GM23338 (cell line): ENCODE measurements at regions not wholly inside any gene's neighbourhood (a gene's known extent, or its start where the extent isn't known, plus 50 kb on each side); places are given as distances from the start of the nearest gene placed in this dataset.

ENCODE experiments used
- ATAC-seq: fragments of 200-7000 bp; cut with Tn5 transposase; 3 replicates; pipeline ENCODE4 v1.9.1; 2020
- DNase-seq: peaks from one replicate; pipeline ENCODE4 v3.0.0-alpha.2; 2015; ENCODE audit warnings: low spot score
- H2AFZ ChIP-seq: fragments of 200-600 bp; sonication (generic); 2 replicates; pipeline ENCODE4 v1.8.0; 2016; ENCODE audit warnings: antibody characterized with exemption, mild to moderate bottlenecking, moderate library complexity
- H3F3A ChIP-seq: fragments of 200-600 bp; sonication (generic); replicated peaks from 2 replicates; pipeline ENCODE4 v1.8.0; 2017; ENCODE audit warnings: antibody characterized with exemption, mixed run types, low read depth
- H3K27ac ChIP-seq: fragments of 200-600 bp; sonication (generic); 2 replicates; pipeline ENCODE4 v1.6.1; 2016; ENCODE audit warnings: low read depth
- H3K27me3 ChIP-seq: fragments of 200-600 bp; sonication (generic); 2 replicates; pipeline ENCODE4 v1.8.0; 2016; ENCODE audit warnings: mild to moderate bottlenecking, mixed run types, moderate library complexity; ENCODE audit not compliant: insufficient read depth
- H3K36me3 ChIP-seq: fragments of 200-600 bp; sonication (generic); 2 replicates; pipeline ENCODE4 v1.8.0; 2016; ENCODE audit warnings: mild to moderate bottlenecking; ENCODE audit not compliant: insufficient read depth
- H3K4me1 ChIP-seq: fragments of 200-600 bp; sonication (generic); 2 replicates; pipeline ENCODE4 v1.8.0; 2016; ENCODE audit warnings: mild to moderate bottlenecking, moderate library complexity; ENCODE audit not compliant: insufficient read depth
- H3K4me2 ChIP-seq: fragments of 200-600 bp; sonication (generic); 2 replicates; pipeline ENCODE4 v1.7.1; 2017; ENCODE audit warnings: mixed run types
- H3K4me3 ChIP-seq: fragments of 200-600 bp; sonication (generic); 2 replicates; pipeline ENCODE4 v1.6.1; 2016; ENCODE audit warnings: mixed run types
- H3K79me2 ChIP-seq: fragments of 200-600 bp; sonication (generic); replicated peaks from 2 replicates; pipeline ENCODE4 v1.8.0; 2017; ENCODE audit warnings: mild to moderate bottlenecking; ENCODE audit not compliant: insufficient read depth
- H3K9me2 ChIP-seq: fragments of 200-600 bp; sonication (generic); 2 replicates; pipeline ENCODE4 v1.8.0; 2017; ENCODE audit not compliant: insufficient read depth
- H4K20me1 ChIP-seq: fragments of 200-600 bp; sonication (generic); replicated peaks from 2 replicates; pipeline ENCODE4 v1.8.0; 2017; ENCODE audit warnings: mild to moderate bottlenecking; ENCODE audit not compliant: insufficient read depth
- H3K27ac Mint-ChIP-seq: 2 replicates; pipeline ENCODE4 v1.8.0; 2020; ENCODE audit warnings: inconsistent platforms, mild to moderate bottlenecking, moderate library complexity, mixed read lengths
- H3K27me3 Mint-ChIP-seq: 3 replicates; pipeline ENCODE4 v1.8.0; 2022; ENCODE audit warnings: low read depth, mild to moderate bottlenecking, moderate library complexity, mixed read lengths, inconsistent platforms; ENCODE audit not compliant: insufficient read depth, poor library complexity
- H3K36me3 Mint-ChIP-seq: 3 replicates; pipeline ENCODE4 v1.8.0; 2021; ENCODE audit warnings: low read depth, mild to moderate bottlenecking, inconsistent platforms, moderate library complexity, mixed read lengths
- H3K4me1 Mint-ChIP-seq: 3 replicates; pipeline ENCODE4 v1.8.0; 2020; ENCODE audit warnings: mild to moderate bottlenecking, inconsistent platforms, mixed read lengths
- H3K4me3 Mint-ChIP-seq: 3 replicates; pipeline ENCODE4 v1.8.0; 2021; ENCODE audit warnings: moderate library complexity, mild to moderate bottlenecking, inconsistent platforms, mixed read lengths
- H3K9me3 Mint-ChIP-seq: 3 replicates; pipeline ENCODE4 v1.8.0; 2020; ENCODE audit warnings: moderate library complexity, mild to moderate bottlenecking, inconsistent platforms, mixed read lengths
- CREB1 ChIP-seq: fragments of 250-450 bp; sonication (Bioruptor Pico); IDR thresholded peaks from 2 replicates; pipeline ENCODE4 v1.5.0; 2020; ENCODE audit warnings: low read depth, mild to moderate bottlenecking, moderate library complexity
- EZH2 ChIP-seq: fragments of 200-600 bp; sonication (generic); IDR thresholded peaks from one replicate; pipeline ENCODE4 v1.8.0; 2017; ENCODE audit warnings: antibody characterized with exemption, mild to moderate bottlenecking, low read depth; ENCODE audit not compliant: unreplicated experiment
- EZH2phosphoT487 ChIP-seq: fragments of 200-600 bp; sonication (generic); IDR thresholded peaks from one replicate; pipeline ENCODE4 v1.8.1; 2018; ENCODE audit warnings: antibody characterized with exemption; ENCODE audit not compliant: unreplicated experiment
- JUNB ChIP-seq: IDR thresholded peaks from one replicate; pipeline ENCODE4 v1.6.1; 2016; ENCODE audit warnings: antibody characterized with exemption; ENCODE audit not compliant: unreplicated experiment
- NANOG ChIP-seq: IDR thresholded peaks from 2 replicates; pipeline ENCODE4 v1.6.1; 2016; ENCODE audit warnings: antibody characterized with exemption, borderline replicate concordance
- ZNF114 ChIP-seq: fragments of 250-450 bp; sonication (Bioruptor Pico); IDR thresholded peaks from 2 replicates; pipeline ENCODE4 v1.5.0; 2020; ENCODE audit warnings: mild to moderate bottlenecking, moderate library complexity
- ZNF331 ChIP-seq: fragments of 250-450 bp; sonication (Bioruptor Pico); IDR thresholded peaks from 2 replicates; pipeline ENCODE4 v1.5.0; 2020; ENCODE audit warnings: low read depth, mild to moderate bottlenecking, moderate library complexity
- TF ChIP-seq, protein P1 (sequence below): IDR thresholded peaks from one replicate; pipeline ENCODE4 v1.6.1; 2018; ENCODE audit warnings: antibody characterized with exemption; ENCODE audit not compliant: unreplicated experiment
- TF ChIP-seq, protein P2 (sequence below), 2 experiments: fragments of 200-600 bp in 1 of 2; sonication (generic) in 1 of 2; conservative IDR thresholded peaks; 2 replicates each; pipeline versions ENCODE4 v1.5.1 to v1.6.1; 2016 to 2017; ENCODE audit warnings: antibody characterized with exemption in 2 of 2, low read depth in 2 of 2, mild to moderate bottlenecking in 2 of 2, moderate library complexity in 1 of 2
- TF ChIP-seq, protein P3 (sequence below): IDR thresholded peaks from 2 replicates; pipeline ENCODE4 v1.6.1; 2016; ENCODE audit warnings: antibody characterized with exemption

DNA sequence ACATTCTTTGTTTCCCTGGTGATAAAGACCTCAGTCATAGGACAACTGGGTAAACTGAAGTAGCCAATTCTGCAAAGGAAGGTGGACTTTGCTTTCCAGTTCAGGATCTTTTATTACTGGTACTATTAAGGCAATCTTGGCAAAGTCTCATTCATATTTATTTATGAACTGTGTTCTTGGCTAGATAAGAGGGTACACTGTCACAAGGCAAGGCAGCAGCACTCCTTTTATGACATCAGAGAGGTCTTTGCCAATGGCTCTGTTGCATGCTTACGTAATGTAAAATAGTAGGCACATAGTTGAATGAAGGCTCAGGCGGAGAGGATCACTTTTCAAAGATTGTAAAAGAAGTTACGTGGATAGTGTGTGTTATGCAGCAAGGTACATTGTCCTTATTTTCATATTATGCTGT is 63.7 kb upstream of the PDK4 start (continued):
- TF ChIP-seq, protein P1, sequence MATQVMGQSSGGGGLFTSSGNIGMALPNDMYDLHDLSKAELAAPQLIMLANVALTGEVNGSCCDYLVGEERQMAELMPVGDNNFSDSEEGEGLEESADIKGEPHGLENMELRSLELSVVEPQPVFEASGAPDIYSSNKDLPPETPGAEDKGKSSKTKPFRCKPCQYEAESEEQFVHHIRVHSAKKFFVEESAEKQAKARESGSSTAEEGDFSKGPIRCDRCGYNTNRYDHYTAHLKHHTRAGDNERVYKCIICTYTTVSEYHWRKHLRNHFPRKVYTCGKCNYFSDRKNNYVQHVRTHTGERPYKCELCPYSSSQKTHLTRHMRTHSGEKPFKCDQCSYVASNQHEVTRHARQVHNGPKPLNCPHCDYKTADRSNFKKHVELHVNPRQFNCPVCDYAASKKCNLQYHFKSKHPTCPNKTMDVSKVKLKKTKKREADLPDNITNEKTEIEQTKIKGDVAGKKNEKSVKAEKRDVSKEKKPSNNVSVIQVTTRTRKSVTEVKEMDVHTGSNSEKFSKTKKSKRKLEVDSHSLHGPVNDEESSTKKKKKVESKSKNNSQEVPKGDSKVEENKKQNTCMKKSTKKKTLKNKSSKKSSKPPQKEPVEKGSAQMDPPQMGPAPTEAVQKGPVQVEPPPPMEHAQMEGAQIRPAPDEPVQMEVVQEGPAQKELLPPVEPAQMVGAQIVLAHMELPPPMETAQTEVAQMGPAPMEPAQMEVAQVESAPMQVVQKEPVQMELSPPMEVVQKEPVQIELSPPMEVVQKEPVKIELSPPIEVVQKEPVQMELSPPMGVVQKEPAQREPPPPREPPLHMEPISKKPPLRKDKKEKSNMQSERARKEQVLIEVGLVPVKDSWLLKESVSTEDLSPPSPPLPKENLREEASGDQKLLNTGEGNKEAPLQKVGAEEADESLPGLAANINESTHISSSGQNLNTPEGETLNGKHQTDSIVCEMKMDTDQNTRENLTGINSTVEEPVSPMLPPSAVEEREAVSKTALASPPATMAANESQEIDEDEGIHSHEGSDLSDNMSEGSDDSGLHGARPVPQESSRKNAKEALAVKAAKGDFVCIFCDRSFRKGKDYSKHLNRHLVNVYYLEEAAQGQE, result no peak
- TF ChIP-seq EZH2 (no peak), ZNF331 (CRISPR knock-in tag) (no peak), CREB1 (CRISPR knock-in tag) (no peak)
- TF ChIP-seq, protein P2, sequence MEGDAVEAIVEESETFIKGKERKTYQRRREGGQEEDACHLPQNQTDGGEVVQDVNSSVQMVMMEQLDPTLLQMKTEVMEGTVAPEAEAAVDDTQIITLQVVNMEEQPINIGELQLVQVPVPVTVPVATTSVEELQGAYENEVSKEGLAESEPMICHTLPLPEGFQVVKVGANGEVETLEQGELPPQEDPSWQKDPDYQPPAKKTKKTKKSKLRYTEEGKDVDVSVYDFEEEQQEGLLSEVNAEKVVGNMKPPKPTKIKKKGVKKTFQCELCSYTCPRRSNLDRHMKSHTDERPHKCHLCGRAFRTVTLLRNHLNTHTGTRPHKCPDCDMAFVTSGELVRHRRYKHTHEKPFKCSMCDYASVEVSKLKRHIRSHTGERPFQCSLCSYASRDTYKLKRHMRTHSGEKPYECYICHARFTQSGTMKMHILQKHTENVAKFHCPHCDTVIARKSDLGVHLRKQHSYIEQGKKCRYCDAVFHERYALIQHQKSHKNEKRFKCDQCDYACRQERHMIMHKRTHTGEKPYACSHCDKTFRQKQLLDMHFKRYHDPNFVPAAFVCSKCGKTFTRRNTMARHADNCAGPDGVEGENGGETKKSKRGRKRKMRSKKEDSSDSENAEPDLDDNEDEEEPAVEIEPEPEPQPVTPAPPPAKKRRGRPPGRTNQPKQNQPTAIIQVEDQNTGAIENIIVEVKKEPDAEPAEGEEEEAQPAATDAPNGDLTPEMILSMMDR (conservative IDR thresholded peaks at IDR 0.05; ENCODE audit: low read depth in 2 of 2), result no peak

DNA sequence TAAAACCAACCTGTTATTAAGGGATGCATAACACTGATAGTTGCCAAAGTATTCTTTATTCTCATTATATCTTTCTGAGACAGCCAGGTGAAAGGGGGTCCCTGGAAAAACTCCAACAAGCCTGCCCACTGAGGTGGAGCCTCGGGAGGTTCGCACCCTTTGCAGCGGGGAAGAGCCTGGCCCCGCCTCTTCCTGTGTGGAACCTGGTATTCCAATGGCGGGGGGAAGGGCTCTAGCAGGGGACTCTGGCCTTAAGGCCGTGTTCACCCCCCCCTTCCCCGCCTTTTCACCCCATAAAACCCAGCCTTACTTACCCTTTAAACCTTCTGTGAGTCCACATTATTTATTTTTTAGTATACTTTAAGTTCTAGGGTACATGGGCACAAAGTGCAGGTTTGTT is 62.4 kb upstream of the PDK4 start:
- Histone ChIP-seq H2AFZ (peak overlapping the region; percentile 80), H3K27me3 (no peaks in the 10 kb centered on the region), H3K36me3 (no peaks in the 10 kb centered on the region), H3K27ac (no peak overlapping the region), H3K4me1 (no peaks in the 10 kb centered on the region), H3K9me2 (0 out of 2 replicates have a peak, but pooled peaks cover 7% of the 10 kb centered on the region), H3K4me3 (no peak overlapping the region), H3K79me2 (no peaks in the 10 kb centered on the region), H4K20me1 (no peaks in the 10 kb centered on the region), H3K4me2 (no peak overlapping the region), H3F3A (no peaks in the 10 kb centered on the region)
- Mint-ChIP-seq H3K36me3 (no peaks in the 10 kb centered on the region), H3K4me3 (no peak overlapping the region), H3K27ac (no peak overlapping the region), H3K9me3 (peaks cover 4% of the 10 kb centered on the region; the same call in 2 of the 3 replicates), H3K27me3 (no peaks in the 10 kb centered on the region), H3K4me1 (no peaks in the 10 kb centered on the region)
- peak; percentile 18 for DNase-seq
- TF ChIP-seq CREB1 (CRISPR knock-in tag), result no peak
- no peak; the same call in 2 of the 3 replicates for ATAC-seq

DNA sequence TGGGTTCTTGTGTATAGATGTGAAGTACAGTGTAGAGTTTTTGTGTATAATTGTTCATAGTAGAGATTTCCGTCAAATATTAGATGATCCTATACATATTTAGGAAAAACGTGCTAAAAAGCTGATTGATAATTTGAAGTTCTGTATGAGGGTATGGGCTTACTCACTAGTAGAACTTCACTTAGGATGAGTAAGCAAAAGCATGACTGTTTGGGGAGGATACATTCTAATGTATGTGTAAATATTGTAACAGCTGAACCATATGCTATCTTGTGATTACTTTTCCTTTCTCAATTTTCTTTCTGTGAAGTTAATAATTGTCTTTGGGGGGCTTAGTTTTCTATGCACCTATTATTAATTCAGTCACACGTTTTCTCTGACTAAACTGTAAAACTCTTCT is 53.2 kb upstream of the PDK4 start:
- no peak overlapping the region for H2AFZ ChIP-seq
- no peak for TF ChIP-seq NANOG
- no peak for TF ChIP-seq ZNF114 (CRISPR knock-in tag)
- TF ChIP-seq, protein P3, sequence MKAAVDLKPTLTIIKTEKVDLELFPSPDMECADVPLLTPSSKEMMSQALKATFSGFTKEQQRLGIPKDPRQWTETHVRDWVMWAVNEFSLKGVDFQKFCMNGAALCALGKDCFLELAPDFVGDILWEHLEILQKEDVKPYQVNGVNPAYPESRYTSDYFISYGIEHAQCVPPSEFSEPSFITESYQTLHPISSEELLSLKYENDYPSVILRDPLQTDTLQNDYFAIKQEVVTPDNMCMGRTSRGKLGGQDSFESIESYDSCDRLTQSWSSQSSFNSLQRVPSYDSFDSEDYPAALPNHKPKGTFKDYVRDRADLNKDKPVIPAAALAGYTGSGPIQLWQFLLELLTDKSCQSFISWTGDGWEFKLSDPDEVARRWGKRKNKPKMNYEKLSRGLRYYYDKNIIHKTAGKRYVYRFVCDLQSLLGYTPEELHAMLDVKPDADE, result no peak
- TF ChIP-seq ZNF331 (CRISPR knock-in tag), result no peak
- TF ChIP-seq EZH2, result no peak
- TF ChIP-seq JUNB, result no peak
- no peak for TF ChIP-seq EZH2phosphoT487
- TF ChIP-seq, protein P2 (conservative IDR thresholded peaks at IDR 0.05; ENCODE audit: low read depth in 2 of 2), result no peak

More for the DNA sequence above, 53.2 kb upstream of the PDK4 start:
- Histone ChIP-seq H3K4me1 (no peaks in the 10 kb centered on the region), H3K36me3 (no peaks in the 10 kb centered on the region), H3K27me3 (no peaks in the 10 kb centered on the region), H3K79me2 (no peaks in the 10 kb centered on the region), H3K27ac (no peak overlapping the region), H3F3A (no peaks in the 10 kb centered on the region), H4K20me1 (no peaks in the 10 kb centered on the region), H3K4me3 (no peak overlapping the region), H3K4me2 (no peak overlapping the region), H3K9me2 (no peaks in the 10 kb centered on the region)
- Mint-ChIP-seq H3K27me3 (no peaks in the 10 kb centered on the region), H3K36me3 (no peaks in the 10 kb centered on the region), H3K4me1 (no peaks in the 10 kb centered on the region), H3K9me3 (no peaks in the 10 kb centered on the region), H3K27ac (no peak overlapping the region), H3K4me3 (no peak overlapping the region)
- DNase-seq, result no peak
- no peak for ATAC-seq
